ENCODE measurements at regions not wholly inside any gene's neighbourhood (a gene's known extent, or its start where the extent isn't known, plus 50 kb on each side); places are given as distances from the start of the nearest gene placed in this dataset.

DNA sequence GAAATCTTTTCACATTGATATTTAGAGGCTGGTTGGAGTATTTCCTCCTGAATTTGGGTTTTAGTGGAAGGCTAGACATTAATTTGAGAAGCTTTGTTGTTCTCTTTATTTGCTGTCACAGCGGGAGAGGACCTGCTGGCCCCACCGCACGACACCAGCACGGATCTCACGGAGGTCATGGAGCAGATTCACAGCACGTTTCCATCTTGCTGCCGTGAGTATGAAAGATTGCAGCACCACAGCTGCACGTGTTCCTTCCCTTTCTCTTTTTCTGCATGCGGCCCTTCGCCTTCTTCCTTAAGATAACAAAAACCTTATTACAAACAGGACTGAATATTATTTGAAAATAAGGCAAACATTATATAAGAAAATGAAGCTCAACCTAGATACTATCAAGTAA is 555.5 kb downstream of the UTRN start:
- peaks cover 20% of the 10 kb centered on the region for H3K36me3 ChIP-seq (ENCODE audit: insufficient read depth, low read length)
- no peak overlapping the region for H2AFZ ChIP-seq (ENCODE audit: low read length, unreplicated experiment)
- no peaks in the 10 kb centered on the region for H3K79me2 ChIP-seq (ENCODE audit: control insufficient read depth, insufficient read depth, low read length, unreplicated experiment)
- H3K4me3 ChIP-seq (ENCODE audit: low read depth, low read length): no peak overlapping the region
- no peaks in the 10 kb centered on the region for H3K27me3 ChIP-seq (ENCODE audit: insufficient read depth, low read length)
- no peak overlapping the region for H3K27ac ChIP-seq (ENCODE audit: low read depth, low read length)
- peaks cover 10% of the 10 kb centered on the region for H3K4me1 ChIP-seq (ENCODE audit: control insufficient read depth, insufficient read depth, low read length, unreplicated experiment)

DNA sequence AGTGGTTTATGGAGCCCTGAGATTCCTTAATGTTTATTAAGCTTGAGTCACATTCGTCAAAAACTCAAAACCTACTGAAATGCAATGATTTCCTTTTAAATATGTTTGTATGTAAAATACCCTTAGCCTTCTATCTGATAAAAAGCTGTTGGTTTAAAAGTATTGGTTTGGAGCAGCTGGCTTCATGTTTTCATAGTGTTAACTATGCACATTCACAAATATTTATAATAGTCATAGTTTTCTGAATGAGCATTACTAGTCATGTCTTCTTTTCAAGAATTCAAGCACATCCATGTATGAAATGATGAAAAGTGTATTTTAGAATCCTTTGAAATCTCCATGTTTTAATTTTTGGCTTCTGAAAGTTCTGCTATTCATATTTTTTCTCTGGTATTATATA is 558.6 kb downstream of the UTRN start:
- Histone ChIP-seq H2AFZ (ENCODE audit: low read length, unreplicated experiment) (no peak overlapping the region), H3K4me1 (ENCODE audit: control insufficient read depth, insufficient read depth, low read length, unreplicated experiment) (peaks cover 10% of the 10 kb centered on the region), H3K79me2 (ENCODE audit: control insufficient read depth, insufficient read depth, low read length, unreplicated experiment) (no peaks in the 10 kb centered on the region), H3K27ac (ENCODE audit: low read depth, low read length) (no peak overlapping the region), H3K4me3 (ENCODE audit: low read depth, low read length) (no peak overlapping the region), H3K36me3 (ENCODE audit: insufficient read depth, low read length) (peaks cover 14% of the 10 kb centered on the region), H3K27me3 (ENCODE audit: insufficient read depth, low read length) (no peaks in the 10 kb centered on the region)

DNA sequence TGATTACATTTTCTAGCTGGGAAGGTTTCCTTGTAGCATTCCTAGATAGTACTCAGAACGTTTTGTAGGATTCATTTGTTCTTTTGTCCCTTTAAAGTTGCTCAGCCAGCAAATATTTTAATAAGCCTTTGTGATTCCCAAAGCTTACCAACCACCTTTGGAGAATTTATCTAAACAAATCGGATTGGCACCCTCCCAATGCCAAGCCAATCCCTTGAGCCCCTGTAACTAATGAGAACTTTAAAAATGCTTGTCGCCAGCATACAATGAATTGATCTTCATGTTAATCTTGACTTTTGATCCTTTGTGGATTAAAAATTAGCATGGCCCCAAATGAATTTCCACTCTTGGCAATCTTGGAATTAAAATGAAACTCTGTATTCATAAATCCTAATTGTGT is 559.5 kb downstream of the UTRN start:
- H3K27me3 ChIP-seq (ENCODE audit: insufficient read depth, low read length): no peaks in the 10 kb centered on the region
- peaks cover 10% of the 10 kb centered on the region for H3K4me1 ChIP-seq (ENCODE audit: control insufficient read depth, insufficient read depth, low read length, unreplicated experiment)
- H2AFZ ChIP-seq (ENCODE audit: low read length, unreplicated experiment): no peak overlapping the region
- no peaks in the 10 kb centered on the region for H3K79me2 ChIP-seq (ENCODE audit: control insufficient read depth, insufficient read depth, low read length, unreplicated experiment)
- H3K4me3 ChIP-seq (ENCODE audit: low read depth, low read length): no peak overlapping the region
- no peak overlapping the region for H3K27ac ChIP-seq (ENCODE audit: low read depth, low read length)
- H3K36me3 ChIP-seq (ENCODE audit: insufficient read depth, low read length): peaks cover 7% of the 10 kb centered on the region

DNA sequence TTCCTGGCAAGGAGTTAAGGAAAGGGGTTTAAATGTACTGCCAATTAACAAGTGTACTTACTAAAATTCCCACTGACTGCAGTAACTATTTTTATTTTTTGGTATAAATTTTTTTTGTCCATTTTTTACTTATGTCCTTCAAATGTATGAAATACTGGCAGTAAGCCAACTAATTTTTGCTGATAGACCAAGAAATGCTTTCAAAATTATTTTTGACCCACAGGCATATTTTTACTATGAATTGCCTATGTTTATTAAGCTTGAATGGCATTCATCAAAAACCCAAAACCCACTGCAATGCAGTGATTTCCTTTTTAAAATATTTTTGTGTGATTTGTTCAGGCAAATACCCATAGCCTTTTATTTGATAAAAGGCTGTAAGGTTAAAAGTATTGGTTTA is 560.1 kb downstream of the UTRN start:
- Histone ChIP-seq H3K27me3 (ENCODE audit: insufficient read depth, low read length) (no peaks in the 10 kb centered on the region), H3K27ac (ENCODE audit: low read depth, low read length) (no peak overlapping the region), H2AFZ (ENCODE audit: low read length, unreplicated experiment) (no peak overlapping the region), H3K79me2 (ENCODE audit: control insufficient read depth, insufficient read depth, low read length, unreplicated experiment) (no peaks in the 10 kb centered on the region), H3K4me3 (ENCODE audit: low read depth, low read length) (no peak overlapping the region), H3K4me1 (ENCODE audit: control insufficient read depth, insufficient read depth, low read length, unreplicated experiment) (peaks cover 10% of the 10 kb centered on the region), H3K36me3 (ENCODE audit: insufficient read depth, low read length) (peaks cover 6% of the 10 kb centered on the region)

DNA sequence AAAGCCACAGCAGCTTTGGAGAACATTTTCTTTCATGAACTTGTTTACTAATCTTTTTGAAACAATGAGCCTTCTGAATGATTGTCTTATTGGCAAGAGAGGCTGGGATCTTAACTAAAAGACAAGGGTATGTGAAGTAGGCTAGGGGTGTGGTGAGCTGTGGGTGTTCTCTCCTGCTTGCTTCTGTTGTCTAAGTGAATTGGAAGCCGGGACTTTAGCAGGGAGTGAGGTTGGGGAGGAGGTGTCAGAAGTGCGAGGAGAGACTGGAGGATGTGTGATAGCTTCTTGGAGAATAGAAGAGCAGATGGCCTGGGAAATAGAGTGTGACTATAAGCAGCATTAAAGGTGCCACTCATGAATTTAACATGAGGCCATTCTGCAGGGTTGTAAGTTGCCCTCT is 562.8 kb downstream of the UTRN start:
- H3K36me3 ChIP-seq (ENCODE audit: insufficient read depth, low read length): peaks cover 6% of the 10 kb centered on the region
- H2AFZ ChIP-seq (ENCODE audit: low read length, unreplicated experiment): no peak overlapping the region
- no peak overlapping the region for H3K4me3 ChIP-seq (ENCODE audit: low read depth, low read length)
- H3K27me3 ChIP-seq (ENCODE audit: insufficient read depth, low read length): no peaks in the 10 kb centered on the region
- no peak overlapping the region for H3K27ac ChIP-seq (ENCODE audit: low read depth, low read length)
- H3K4me1 ChIP-seq (ENCODE audit: control insufficient read depth, insufficient read depth, low read length, unreplicated experiment): peaks cover 10% of the 10 kb centered on the region
- no peaks in the 10 kb centered on the region for H3K79me2 ChIP-seq (ENCODE audit: control insufficient read depth, insufficient read depth, low read length, unreplicated experiment)

DNA sequence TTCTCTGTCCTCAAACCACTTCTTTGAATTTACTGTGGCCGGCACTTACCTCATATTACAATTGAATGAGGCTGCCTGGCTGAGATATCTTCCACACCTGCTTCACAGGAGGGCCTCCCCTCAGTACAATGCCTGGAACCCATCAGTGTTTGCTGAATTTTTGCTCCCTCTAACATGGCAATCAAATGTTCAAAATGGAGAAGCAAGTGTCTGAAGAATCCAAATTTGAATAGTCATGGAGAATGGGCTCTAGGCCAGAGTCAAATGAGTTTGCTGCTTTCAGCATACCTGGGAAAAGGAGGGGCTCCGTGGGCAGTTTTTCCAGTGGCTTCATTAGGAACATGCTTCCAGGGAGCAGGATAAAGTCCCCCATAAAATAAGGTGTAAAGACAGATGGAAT is 564.8 kb downstream of the UTRN start:
- H3K4me1 ChIP-seq (ENCODE audit: control insufficient read depth, insufficient read depth, low read length, unreplicated experiment): peaks cover 6% of the 10 kb centered on the region
- no peak overlapping the region for H3K27ac ChIP-seq (ENCODE audit: low read depth, low read length)
- no peaks in the 10 kb centered on the region for H3K79me2 ChIP-seq (ENCODE audit: control insufficient read depth, insufficient read depth, low read length, unreplicated experiment)
- H3K27me3 ChIP-seq (ENCODE audit: insufficient read depth, low read length): no peaks in the 10 kb centered on the region
- no peak overlapping the region for H2AFZ ChIP-seq (ENCODE audit: low read length, unreplicated experiment)
- peaks cover 3% of the 10 kb centered on the region for H3K36me3 ChIP-seq (ENCODE audit: insufficient read depth, low read length)
- no peak overlapping the region for H3K4me3 ChIP-seq (ENCODE audit: low read depth, low read length)

DNA sequence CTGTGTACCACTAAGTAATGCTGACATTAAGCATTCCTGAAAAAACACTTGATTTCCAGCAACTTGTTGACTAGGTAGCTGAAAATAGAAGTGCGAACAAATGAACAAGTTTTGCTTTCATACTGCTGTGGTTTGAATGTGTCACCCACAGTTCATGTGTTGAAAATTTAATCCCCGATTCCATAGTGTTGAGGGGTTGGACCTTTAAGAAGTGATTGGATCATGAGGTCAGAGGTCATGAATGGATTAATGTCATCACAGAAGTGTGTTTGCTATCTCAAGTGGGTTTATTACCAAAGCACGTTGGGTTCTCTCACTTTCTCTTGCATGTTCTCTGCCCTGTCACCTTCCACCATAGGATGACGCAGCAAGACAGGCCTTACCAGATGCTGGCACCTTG is 568.5 kb downstream of the UTRN start:
- H3K27ac ChIP-seq (ENCODE audit: low read depth, low read length): no peak overlapping the region
- no peaks in the 10 kb centered on the region for H3K79me2 ChIP-seq (ENCODE audit: control insufficient read depth, insufficient read depth, low read length, unreplicated experiment)
- H3K4me3 ChIP-seq (ENCODE audit: low read depth, low read length): no peak overlapping the region
- no peaks in the 10 kb centered on the region for H3K4me1 ChIP-seq (ENCODE audit: control insufficient read depth, insufficient read depth, low read length, unreplicated experiment)
- H2AFZ ChIP-seq (ENCODE audit: low read length, unreplicated experiment): no peak overlapping the region
- H3K27me3 ChIP-seq (ENCODE audit: insufficient read depth, low read length): no peaks in the 10 kb centered on the region
- no peaks in the 10 kb centered on the region; the same call in none of the 2 replicates for H3K36me3 ChIP-seq (ENCODE audit: insufficient read depth, low read length)

DNA sequence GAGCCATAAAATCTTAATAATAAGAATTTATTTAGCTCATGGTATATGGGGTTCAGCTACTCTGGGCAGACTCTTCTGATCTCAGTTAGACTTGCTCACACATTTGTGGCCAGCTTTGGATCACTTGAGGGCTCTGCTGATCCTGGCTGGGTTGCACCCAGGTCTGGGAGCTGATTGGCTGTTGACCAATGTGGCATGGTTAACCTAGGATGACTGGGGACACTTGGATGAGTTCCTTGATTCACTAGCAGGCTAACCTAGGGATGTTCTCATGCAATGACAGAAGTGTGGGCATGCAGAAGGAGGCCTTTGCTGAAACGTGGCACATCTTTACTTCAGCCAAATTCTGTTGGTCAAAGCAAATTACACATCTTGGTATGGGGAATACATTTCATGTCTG is 569.5 kb downstream of the UTRN start:
- Histone ChIP-seq H3K79me2 (ENCODE audit: control insufficient read depth, insufficient read depth, low read length, unreplicated experiment) (no peaks in the 10 kb centered on the region), H3K36me3 (ENCODE audit: insufficient read depth, low read length) (no peaks in the 10 kb centered on the region; the same call in none of the 2 replicates), H3K27me3 (ENCODE audit: insufficient read depth, low read length) (no peaks in the 10 kb centered on the region), H3K4me3 (ENCODE audit: low read depth, low read length) (no peak overlapping the region), H3K4me1 (ENCODE audit: control insufficient read depth, insufficient read depth, low read length, unreplicated experiment) (no peaks in the 10 kb centered on the region), H3K27ac (ENCODE audit: low read depth, low read length) (no peak overlapping the region), H2AFZ (ENCODE audit: low read length, unreplicated experiment) (no peak overlapping the region)

DNA sequence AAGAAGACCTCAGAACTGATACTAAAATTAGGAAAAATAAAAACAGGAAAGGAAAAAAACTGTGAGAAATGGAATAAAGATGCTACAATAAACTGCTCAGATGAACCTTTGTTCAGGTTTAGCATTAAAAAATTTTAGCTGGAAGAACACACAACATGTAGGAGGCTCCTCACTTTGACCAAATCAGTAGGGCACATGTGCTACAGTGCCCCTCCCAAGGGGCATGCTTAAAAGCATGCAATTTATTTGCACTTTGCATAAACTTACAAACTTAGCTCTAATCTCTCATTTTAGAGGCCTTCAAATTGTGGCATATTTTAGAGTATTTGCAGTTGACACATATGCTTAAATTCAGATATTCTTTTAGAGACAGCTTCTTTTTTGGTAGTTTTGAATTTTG is 570.2 kb downstream of the UTRN start:
- H3K27ac ChIP-seq (ENCODE audit: low read depth, low read length): no peak overlapping the region
- H3K79me2 ChIP-seq (ENCODE audit: control insufficient read depth, insufficient read depth, low read length, unreplicated experiment): no peaks in the 10 kb centered on the region
- no peaks in the 10 kb centered on the region for H3K27me3 ChIP-seq (ENCODE audit: insufficient read depth, low read length)
- no peaks in the 10 kb centered on the region; the same call in none of the 2 replicates for H3K36me3 ChIP-seq (ENCODE audit: insufficient read depth, low read length)
- no peak overlapping the region for H3K4me3 ChIP-seq (ENCODE audit: low read depth, low read length)
- no peaks in the 10 kb centered on the region for H3K4me1 ChIP-seq (ENCODE audit: control insufficient read depth, insufficient read depth, low read length, unreplicated experiment)
- H2AFZ ChIP-seq (ENCODE audit: low read length, unreplicated experiment): no peak overlapping the region

DNA sequence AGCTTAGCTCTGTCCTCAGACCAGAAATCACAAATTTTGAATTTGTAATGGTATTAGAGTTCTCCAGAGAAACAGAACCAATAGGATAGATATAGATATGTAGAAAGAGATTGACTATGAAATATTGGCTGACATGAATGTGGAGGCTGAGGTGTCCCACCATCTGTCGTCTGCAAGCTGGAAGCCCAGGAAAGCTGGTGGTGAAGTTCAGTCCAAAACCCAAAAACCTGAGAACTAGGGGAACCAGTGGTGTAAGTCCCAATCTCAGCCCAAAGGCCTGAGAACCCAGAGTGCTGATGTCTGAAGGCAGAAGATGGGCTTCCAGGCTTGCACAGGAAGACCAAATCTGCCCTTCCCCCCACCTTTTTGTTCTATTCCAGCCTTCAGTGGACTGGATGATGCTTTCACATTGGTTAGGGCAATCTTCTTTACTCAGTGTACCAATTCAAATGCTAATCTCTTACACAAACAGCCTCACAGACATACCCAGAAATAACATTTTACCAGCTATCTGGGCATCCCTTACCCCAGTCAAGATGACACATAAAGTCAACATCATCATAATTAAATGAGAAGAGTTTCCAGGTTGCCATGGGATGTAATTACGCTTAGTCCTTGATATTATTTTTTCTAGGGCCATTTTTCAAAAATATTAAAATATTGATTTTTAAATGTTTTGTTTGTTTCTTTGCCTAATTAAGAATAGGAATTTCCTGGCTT is 570.8 kb downstream of the UTRN start:
- Histone ChIP-seq H3K79me2 (ENCODE audit: control insufficient read depth, insufficient read depth, low read length, unreplicated experiment) (no peaks in the 10 kb centered on the region), H3K4me3 (ENCODE audit: low read depth, low read length) (no peak overlapping the region), H3K36me3 (ENCODE audit: insufficient read depth, low read length) (no peaks in the 10 kb centered on the region; the same call in 1 of the 2 replicates), H3K27ac (ENCODE audit: low read depth, low read length) (no peak overlapping the region), H3K27me3 (ENCODE audit: insufficient read depth, low read length) (no peaks in the 10 kb centered on the region), H3K4me1 (ENCODE audit: control insufficient read depth, insufficient read depth, low read length, unreplicated experiment) (no peaks in the 10 kb centered on the region), H2AFZ (ENCODE audit: low read length, unreplicated experiment) (no peak overlapping the region)

DNA sequence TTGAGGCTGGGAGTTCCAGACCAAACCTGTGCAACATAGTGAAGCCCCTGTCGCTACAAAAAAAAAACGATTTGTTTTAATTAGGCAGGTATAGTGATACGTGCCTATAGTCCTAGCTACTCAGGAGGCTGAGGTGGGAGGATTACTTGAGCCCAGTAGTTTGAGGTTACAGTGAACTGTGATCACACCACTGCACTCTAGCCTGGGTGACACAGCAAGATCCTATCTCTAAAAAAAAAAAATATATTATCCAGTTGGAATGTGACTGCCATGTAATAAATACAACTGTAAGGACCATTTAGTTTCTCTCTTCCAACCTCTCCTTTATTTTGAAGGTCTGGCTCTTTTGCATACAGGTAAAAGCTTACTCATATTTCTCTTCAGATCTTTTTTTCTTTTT is 571.5 kb downstream of the UTRN start:
- H3K4me3 ChIP-seq (ENCODE audit: low read depth, low read length): no peak overlapping the region
- H3K27ac ChIP-seq (ENCODE audit: low read depth, low read length): no peak overlapping the region
- no peak overlapping the region for H2AFZ ChIP-seq (ENCODE audit: low read length, unreplicated experiment)
- H3K79me2 ChIP-seq (ENCODE audit: control insufficient read depth, insufficient read depth, low read length, unreplicated experiment): no peaks in the 10 kb centered on the region
- no peaks in the 10 kb centered on the region for H3K36me3 ChIP-seq (ENCODE audit: insufficient read depth, low read length)
- no peaks in the 10 kb centered on the region for H3K4me1 ChIP-seq (ENCODE audit: control insufficient read depth, insufficient read depth, low read length, unreplicated experiment)
- H3K27me3 ChIP-seq (ENCODE audit: insufficient read depth, low read length): no peaks in the 10 kb centered on the region

All from ACC112 (cell line).